ENCODE measurements at regions not wholly inside any gene's neighbourhood (a gene's known extent, or its start where the extent isn't known, plus 50 kb on each side); places are given as distances from the start of the nearest gene placed in this dataset.

- TF ChIP-seq, protein P1, sequence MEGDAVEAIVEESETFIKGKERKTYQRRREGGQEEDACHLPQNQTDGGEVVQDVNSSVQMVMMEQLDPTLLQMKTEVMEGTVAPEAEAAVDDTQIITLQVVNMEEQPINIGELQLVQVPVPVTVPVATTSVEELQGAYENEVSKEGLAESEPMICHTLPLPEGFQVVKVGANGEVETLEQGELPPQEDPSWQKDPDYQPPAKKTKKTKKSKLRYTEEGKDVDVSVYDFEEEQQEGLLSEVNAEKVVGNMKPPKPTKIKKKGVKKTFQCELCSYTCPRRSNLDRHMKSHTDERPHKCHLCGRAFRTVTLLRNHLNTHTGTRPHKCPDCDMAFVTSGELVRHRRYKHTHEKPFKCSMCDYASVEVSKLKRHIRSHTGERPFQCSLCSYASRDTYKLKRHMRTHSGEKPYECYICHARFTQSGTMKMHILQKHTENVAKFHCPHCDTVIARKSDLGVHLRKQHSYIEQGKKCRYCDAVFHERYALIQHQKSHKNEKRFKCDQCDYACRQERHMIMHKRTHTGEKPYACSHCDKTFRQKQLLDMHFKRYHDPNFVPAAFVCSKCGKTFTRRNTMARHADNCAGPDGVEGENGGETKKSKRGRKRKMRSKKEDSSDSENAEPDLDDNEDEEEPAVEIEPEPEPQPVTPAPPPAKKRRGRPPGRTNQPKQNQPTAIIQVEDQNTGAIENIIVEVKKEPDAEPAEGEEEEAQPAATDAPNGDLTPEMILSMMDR (IDR thresholded peaks at IDR 0.05; ENCODE audit: insufficient read depth, low read length, poor library complexity, severe bottlenecking), result no peak
- TF ChIP-seq EZH2phosphoT487 (conservative IDR thresholded peaks at IDR 0.05; ENCODE audit: low read length), result no peak
Observed at GRCh38 chr2:44104855-44105271, 63.8 kb upstream of the PPM1B start.

Data from SU-DHL-6 (cell line).